ENCODE measurements at regions not wholly inside any gene's neighbourhood (a gene's known extent, or its start where the extent isn't known, plus 50 kb on each side); places are given as distances from the start of the nearest gene placed in this dataset.

DNA sequence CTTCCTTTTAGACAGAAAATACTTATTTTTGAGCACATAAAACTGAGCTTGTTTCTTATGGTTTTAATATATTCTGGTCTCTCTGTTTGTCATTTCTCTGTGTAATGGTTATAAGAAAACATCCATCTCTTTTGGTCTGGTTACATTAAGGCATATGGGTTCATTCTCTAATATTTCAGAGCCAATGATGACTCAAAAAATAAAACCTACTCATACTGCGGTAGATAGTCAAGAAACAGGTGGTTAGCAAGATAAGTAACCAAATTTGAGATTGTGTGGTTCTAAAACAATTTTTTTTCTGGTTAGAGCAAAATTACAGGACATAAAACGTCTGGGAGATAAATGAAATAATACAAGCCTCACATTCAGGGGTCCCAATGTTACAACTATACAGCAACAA is 654.5 kb downstream of the STIM2 start:
- no peak for TF ChIP-seq CTCF (IDR thresholded peaks at IDR 0.05)
- TF ChIP-seq EP300 (IDR thresholded peaks at IDR 0.05): no peak
- no peak for TF ChIP-seq POLR2A (IDR thresholded peaks at IDR 0.05)

All from tibial nerve (tissue), 4 donors.